Testis (tissue), 2 donors: ENCODE measurements at regions not wholly inside any gene's neighbourhood (a gene's known extent, or its start where the extent isn't known, plus 50 kb on each side); places are given as distances from the start of the nearest gene placed in this dataset.

Experiments
- CTCF ChIP-seq, 3 experiments: fragments of 450-650 bp in 2 of 3; fragments of 200-600 bp in 1 of 3; sonication (generic) in 1 of 3; IDR thresholded peaks; one replicate each; pipeline ENCODE4 v1.5.1; 2016 to 2019; ENCODE audit warnings: antibody characterized with exemption in 3 of 3, mild to moderate bottlenecking in 2 of 3, moderate library complexity in 1 of 3
- POLR2A ChIP-seq: fragments of 450-650 bp; IDR thresholded peaks from one replicate; pipeline ENCODE4 v1.6.1; 2017; ENCODE audit warnings: antibody characterized with exemption, mild to moderate bottlenecking, moderate library complexity

DNA sequence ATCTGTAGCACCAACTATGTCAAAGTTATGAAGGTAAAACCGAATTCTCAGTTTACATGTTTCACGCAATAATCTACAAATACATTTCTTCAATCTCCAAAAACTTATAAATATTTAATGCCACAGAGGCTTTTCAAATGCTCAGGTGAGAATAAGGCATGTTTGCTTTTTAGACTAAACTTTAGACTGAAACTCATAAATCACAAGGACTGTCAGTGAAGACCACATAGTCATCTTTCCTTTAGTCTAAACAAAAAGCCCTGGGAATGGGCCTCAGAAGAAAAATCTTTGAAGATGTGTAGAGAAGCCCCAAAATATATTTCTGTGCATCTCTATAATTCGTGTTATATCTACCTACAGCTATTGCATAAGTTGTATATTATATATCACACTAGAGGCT lies 54.5 kb upstream of the DCTD start:
- TF ChIP-seq POLR2A = no peak
- no peak for TF ChIP-seq CTCF (IDR thresholded peaks at IDR 0.05)
